SU-DHL-6 (cell line): ENCODE measurements at regions not wholly inside any gene's neighbourhood (a gene's known extent, or its start where the extent isn't known, plus 50 kb on each side); places are given as distances from the start of the nearest gene placed in this dataset.

Experiments used
- H2AFZ ChIP-seq: fragments of 200-600 bp; sonication (generic); 2 replicates; pipeline ENCODE4 v1.6.1; 2014; ENCODE audit warnings: low read depth, mild to moderate bottlenecking, moderate library complexity, mixed read lengths, antibody characterized with exemption, low read length; ENCODE audit not compliant: severe bottlenecking
- H3F3A ChIP-seq: fragments of 200-600 bp; shearing (Covaris generic); 2 replicates; pipeline ENCODE4 v1.6.0; 2016; ENCODE audit warnings: antibody characterized with exemption, mild to moderate bottlenecking; ENCODE audit not compliant: insufficient read depth
- H3K27ac ChIP-seq: fragments of 200-600 bp; sonication (generic); 2 replicates; pipeline ENCODE4 v1.5.1; 2016; ENCODE audit warnings: low read depth, mild to moderate bottlenecking, low read length, moderate library complexity, mixed read lengths
- H3K27me3 ChIP-seq: fragments of 200-600 bp; sonication (generic), shearing (Covaris generic); 2 replicates; pipeline ENCODE4 v1.6.0; 2014; ENCODE audit warnings: mild to moderate bottlenecking, low read length
- H3K36me3 ChIP-seq: fragments of 200-600 bp; sonication (generic); 2 replicates; pipeline ENCODE4 v1.6.1; 2014; ENCODE audit warnings: mild to moderate bottlenecking, low read length, mixed read lengths
- H3K4me2 ChIP-seq: fragments of 300-600, 200-600 bp; shearing (Covaris generic), sonication (generic); 2 replicates; pipeline ENCODE4 v1.6.0; 2014; ENCODE audit warnings: low read length, low read depth, mild to moderate bottlenecking; ENCODE audit not compliant: poor library complexity, severe bottlenecking
- H3K4me3 ChIP-seq: fragments of 200-600 bp; sonication (generic); 2 replicates; pipeline ENCODE4 v1.5.1; 2014; ENCODE audit warnings: antibody characterized with exemption, low read length, mild to moderate bottlenecking, mixed read lengths; ENCODE audit not compliant: insufficient read depth, poor library complexity, severe bottlenecking
- H3K79me2 ChIP-seq: fragments of 200-600 bp; sonication (generic); 2 replicates; pipeline ENCODE4 v1.6.1; 2014; ENCODE audit warnings: mild to moderate bottlenecking, low read length, moderate library complexity; ENCODE audit not compliant: insufficient read depth
- H3K9ac ChIP-seq: fragments of 200-600 bp; sonication (generic); 2 replicates; pipeline ENCODE4 v1.7.0; 2014; ENCODE audit warnings: mild to moderate bottlenecking, low read length
- H3K9me2 ChIP-seq: fragments of 200-600 bp; sonication (generic); replicated peaks from 2 replicates; pipeline ENCODE4 v1.6.1; 2014; ENCODE audit warnings: low read length; ENCODE audit not compliant: insufficient read depth
- H3K9me3 ChIP-seq: fragments of 200-600 bp; sonication (generic); 2 replicates; pipeline ENCODE4 v1.6.1; 2014; ENCODE audit warnings: low read length, mixed read lengths; ENCODE audit not compliant: insufficient read depth
- H4K20me1 ChIP-seq: fragments of 200-600 bp; sonication (generic); 2 replicates; pipeline ENCODE4 v1.6.1; 2014; ENCODE audit warnings: low read depth, mild to moderate bottlenecking, antibody characterized with exemption, low read length, moderate library complexity, mixed read lengths
- CTCF ChIP-seq: fragments of 200-600 bp; sonication (generic); IDR thresholded peaks from one replicate; pipeline ENCODE4 v1.5.1; 2017; ENCODE audit warnings: antibody characterized with exemption, mild to moderate bottlenecking, low read length, moderate library complexity; ENCODE audit not compliant: insufficient read depth, poor library complexity, severe bottlenecking
- EZH2phosphoT487 ChIP-seq: fragments of 200-600 bp; sonication (generic), shearing (Covaris generic); conservative IDR thresholded peaks from 2 replicates; pipeline ENCODE4 v1.6.1; 2018; ENCODE audit warnings: mild to moderate bottlenecking, antibody characterized with exemption, low read length, moderate library complexity, mixed read lengths

- Histone ChIP-seq H3K9me3 (no peaks in the 10 kb centered on the region), H3K27ac (no peak overlapping the region), H3K27me3 (no peaks in the 10 kb centered on the region), H2AFZ (no peak overlapping the region), H3K9ac (no peak overlapping the region), H3K79me2 (no peaks in the 10 kb centered on the region), H3K36me3 (no peaks in the 10 kb centered on the region), H4K20me1 (no peaks in the 10 kb centered on the region), H3K4me2 (no peak overlapping the region), H3F3A (no peaks in the 10 kb centered on the region), H3K4me3 (no peak overlapping the region), H3K9me2 (no peaks in the 10 kb centered on the region)
- TF ChIP-seq CTCF (no peak), EZH2phosphoT487 (no peak)
These were observed 1287.6 kb upstream of the ZEB2 start for GRCh38 chr2:145807554-145807953.

- Histone ChIP-seq H4K20me1 (no peaks in the 10 kb centered on the region), H3K4me3 (no peak overlapping the region), H3K4me2 (no peak overlapping the region), H3K9me3 (no peaks in the 10 kb centered on the region), H3K79me2 (no peaks in the 10 kb centered on the region), H3K9ac (no peak overlapping the region), H2AFZ (no peak overlapping the region), H3K27me3 (no peaks in the 10 kb centered on the region), H3K9me2 (no peaks in the 10 kb centered on the region), H3F3A (no peaks in the 10 kb centered on the region), H3K27ac (no peak overlapping the region), H3K36me3 (no peaks in the 10 kb centered on the region)
- no peak for TF ChIP-seq EZH2phosphoT487
- no peak for TF ChIP-seq CTCF
These were observed 1286.6 kb upstream of the ZEB2 start for GRCh38 chr2:145806546-145806945.

GRCh38 chr2:145802133-145802532 lies 1282.2 kb upstream of the ZEB2 start:
- TF ChIP-seq CTCF (no peak), EZH2phosphoT487 (no peak)
- Histone ChIP-seq H4K20me1 (no peaks in the 10 kb centered on the region), H2AFZ (no peak overlapping the region), H3K27ac (no peak overlapping the region), H3K27me3 (no peaks in the 10 kb centered on the region), H3K4me3 (no peak overlapping the region), H3K9me2 (no peaks in the 10 kb centered on the region), H3K9ac (no peak overlapping the region), H3K79me2 (no peaks in the 10 kb centered on the region), H3F3A (no peaks in the 10 kb centered on the region), H3K36me3 (no peaks in the 10 kb centered on the region), H3K4me2 (no peak overlapping the region), H3K9me3 (no peaks in the 10 kb centered on the region)
